ENCODE measurements at regions not wholly inside any gene's neighbourhood (a gene's known extent, or its start where the extent isn't known, plus 50 kb on each side); places are given as distances from the start of the nearest gene placed in this dataset.
A peak's percentile ranks its signal among the peaks of the same experiment; 100 is the strongest.

DNA sequence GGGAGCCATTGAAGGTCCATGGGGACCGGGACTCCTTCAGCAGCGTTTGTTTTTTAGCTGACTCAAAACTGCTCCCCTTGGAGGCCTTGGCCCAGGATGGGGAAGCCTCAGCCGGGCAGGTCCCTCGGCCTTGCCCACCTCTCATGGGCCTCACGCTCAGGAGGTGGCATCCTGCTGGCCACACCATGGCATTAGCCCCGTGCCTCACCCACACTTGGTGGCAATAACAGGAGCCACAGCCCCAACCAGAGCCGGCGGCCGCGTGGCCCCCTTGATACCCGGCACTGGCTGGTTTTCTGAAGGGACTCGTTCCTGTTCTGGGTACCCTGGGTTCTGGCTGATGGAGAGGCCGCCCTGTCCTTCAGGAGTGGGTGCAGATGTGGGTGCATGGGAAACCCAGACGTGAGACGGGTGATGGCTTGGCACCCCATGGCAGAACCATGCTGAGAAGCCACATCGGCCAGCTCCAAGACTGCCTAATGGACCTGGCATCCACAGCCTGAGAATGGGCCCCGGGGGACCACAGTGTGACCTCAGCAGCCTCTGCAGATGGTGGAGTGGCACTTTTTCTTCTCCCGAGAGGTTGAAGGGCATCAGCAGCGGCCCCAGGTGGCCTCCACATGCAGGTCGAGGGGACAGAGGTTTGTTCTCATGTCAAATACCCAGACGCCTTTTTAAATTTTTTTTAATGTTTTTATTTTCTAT lies 49.8 kb upstream of the PPARA start:
- no peak overlapping the region for H3K27ac Mint-ChIP-seq (ENCODE audit: unreplicated experiment)
- CTCF ChIA-PET: no interaction called here
- H3K27me3 Mint-ChIP-seq (ENCODE audit: unreplicated experiment): no peaks in the 10 kb centered on the region
- no peak for DNase-seq
- intact Hi-C loops (cut with micrococcal nuclease; ENCODE audit: unreplicated experiment): loop anchor here (10.0 kb wide), 1 partner anchor 46 kb away; no protein-coding TSS in a partner anchor
- H3K9me3 Mint-ChIP-seq (ENCODE audit: low read depth, unreplicated experiment): no peaks in the 10 kb centered on the region
- H3K4me3 Mint-ChIP-seq (ENCODE audit: low read depth, unreplicated experiment): no peak overlapping the region
- BruUV-seq (replicated peaks): no TSS peak
- peaks cover 81% of the 10 kb centered on the region for H3K36me3 Mint-ChIP-seq (ENCODE audit: insufficient read depth, unreplicated experiment)
- no peak for TF ChIP-seq CTCF (IDR thresholded peaks at IDR 0.05; ENCODE audit: unreplicated experiment)
- H3K4me1 Mint-ChIP-seq (ENCODE audit: low read depth, unreplicated experiment): peaks cover 21% of the 10 kb centered on the region

Small RNA genes lying in the stretch of these regions (microRNA-seq; reads per million reads assigned to microRNA genes)
- gene MIR3619: 29.9 reads per million, percentile 50 among the genes with 10 or more reads in this experiment

Measured in Calu3 (cell line).